ENCODE measurements at regions not wholly inside any gene's neighbourhood (a gene's known extent, or its start where the extent isn't known, plus 50 kb on each side); places are given as distances from the start of the nearest gene placed in this dataset.
"Not testable (repeated sequence)": the region's sequence is repeated elsewhere in the genome, so short reads cannot be mapped to it uniquely, and the experiment has no call there.

DNA sequence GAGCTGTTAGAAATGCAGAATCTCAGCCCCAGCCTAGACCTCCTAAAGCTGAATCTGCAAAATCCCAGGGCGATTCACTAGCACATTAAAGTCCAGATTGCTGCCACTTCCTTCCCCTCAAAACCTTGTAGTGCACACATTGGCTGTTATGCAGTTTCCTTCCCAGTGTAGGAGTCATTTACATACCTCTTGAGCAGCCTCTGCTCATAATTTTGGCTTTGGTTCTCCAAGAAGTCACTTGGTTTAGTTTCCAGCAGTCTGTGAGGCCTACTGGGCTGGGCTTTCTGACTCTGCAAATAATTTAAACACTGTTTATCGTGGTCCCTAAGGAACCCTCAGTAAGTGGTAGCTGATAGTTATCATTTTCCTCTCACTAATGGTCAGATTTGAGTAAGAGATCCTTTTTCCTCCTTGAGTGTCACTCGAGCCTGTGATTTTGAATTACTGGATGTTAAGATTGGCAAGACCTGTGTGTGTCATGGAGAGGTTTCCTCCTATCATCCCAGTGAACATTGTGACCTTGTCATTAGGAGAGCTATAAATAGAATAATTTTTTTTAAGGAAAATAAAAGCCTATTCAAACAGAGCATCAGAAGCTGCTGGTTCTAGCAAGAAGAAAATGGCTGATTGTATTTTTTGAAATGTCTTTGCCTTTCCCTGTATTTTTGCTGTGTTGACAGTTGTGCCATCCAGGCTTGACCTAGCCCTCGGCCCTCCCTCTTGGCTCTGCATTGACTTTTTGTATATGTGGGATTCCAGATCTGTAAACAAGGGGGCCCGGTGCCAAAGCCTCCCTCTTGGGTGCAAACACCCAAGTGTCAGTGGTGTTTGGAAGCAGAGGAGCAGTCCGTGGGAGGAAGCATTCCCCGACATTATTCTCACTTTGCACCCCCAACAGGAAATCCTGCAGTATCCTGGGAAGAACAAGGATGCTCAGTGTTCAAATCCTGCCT is 134.8 kb upstream of the ANKRD28 start:
- H3K27me3 ChIP-seq (ENCODE audit: control insufficient read depth in 1 of 2, insufficient read depth in 2 of 2, low read length in 2 of 2): no peaks in the 10 kb centered on the region
- H3K9ac ChIP-seq (ENCODE audit: low read length in 2 of 2): no peak overlapping the region
- no peaks in the 10 kb centered on the region for H3K36me3 ChIP-seq (ENCODE audit: control insufficient read depth in 2 of 2, insufficient read depth in 2 of 2, low read length in 2 of 2)
- no peak overlapping the region for H3K4me3 ChIP-seq (ENCODE audit: low read length in 2 of 2)
- no peaks in the 10 kb centered on the region for H3K4me1 ChIP-seq (ENCODE audit: control insufficient read depth, insufficient read depth, low read length)
- H3K27ac ChIP-seq (ENCODE audit: low read length): no peak overlapping the region
- no peaks in the 10 kb centered on the region for H3K9me3 ChIP-seq (ENCODE audit: control insufficient read depth in 2 of 2, low read length in 2 of 2)

DNA sequence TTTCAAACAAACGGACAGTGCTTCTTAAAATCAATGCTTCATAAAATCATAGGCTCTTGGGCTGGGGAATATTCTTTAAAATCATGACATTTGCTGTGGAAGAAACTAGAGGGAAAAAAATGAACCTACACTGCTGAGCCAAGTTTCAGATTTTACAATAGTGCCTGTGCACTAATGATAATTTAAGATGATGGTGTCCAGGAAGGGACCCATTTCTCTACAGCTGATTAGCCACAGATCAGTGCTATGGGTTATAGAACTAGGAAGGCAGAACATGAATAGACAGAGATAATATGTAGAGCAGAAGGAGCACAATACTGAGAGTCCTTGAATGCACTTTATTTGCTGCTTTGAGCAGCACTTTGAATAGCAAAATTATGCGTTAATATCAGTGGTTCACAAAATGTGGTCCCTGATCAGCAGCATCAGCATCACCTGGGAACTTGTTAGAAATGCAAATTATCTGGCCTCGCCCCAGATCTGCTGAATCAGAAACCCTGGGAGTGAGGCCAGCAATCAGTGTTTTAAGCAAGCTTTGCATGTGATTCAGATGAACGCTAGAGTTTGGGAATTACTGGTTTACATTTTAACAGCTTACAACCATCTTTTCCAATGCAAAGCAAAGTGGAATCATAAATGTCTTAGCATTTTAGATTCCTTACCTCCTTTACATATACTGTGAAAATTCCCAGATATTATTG is 135.8 kb upstream of the ANKRD28 start:
- Histone ChIP-seq H3K27me3 (ENCODE audit: control insufficient read depth in 1 of 2, insufficient read depth in 2 of 2, low read length in 2 of 2) (no peaks in the 10 kb centered on the region), H3K9ac (ENCODE audit: low read length in 2 of 2) (no peak overlapping the region), H3K27ac (ENCODE audit: low read length) (no peak overlapping the region), H3K9me3 (ENCODE audit: control insufficient read depth in 2 of 2, low read length in 2 of 2) (no peaks in the 10 kb centered on the region), H3K4me1 (ENCODE audit: control insufficient read depth, insufficient read depth, low read length) (no peaks in the 10 kb centered on the region), H3K4me3 (ENCODE audit: low read length in 2 of 2) (no peak overlapping the region), H3K36me3 (ENCODE audit: control insufficient read depth in 2 of 2, insufficient read depth in 2 of 2, low read length in 2 of 2) (no peaks in the 10 kb centered on the region)

DNA sequence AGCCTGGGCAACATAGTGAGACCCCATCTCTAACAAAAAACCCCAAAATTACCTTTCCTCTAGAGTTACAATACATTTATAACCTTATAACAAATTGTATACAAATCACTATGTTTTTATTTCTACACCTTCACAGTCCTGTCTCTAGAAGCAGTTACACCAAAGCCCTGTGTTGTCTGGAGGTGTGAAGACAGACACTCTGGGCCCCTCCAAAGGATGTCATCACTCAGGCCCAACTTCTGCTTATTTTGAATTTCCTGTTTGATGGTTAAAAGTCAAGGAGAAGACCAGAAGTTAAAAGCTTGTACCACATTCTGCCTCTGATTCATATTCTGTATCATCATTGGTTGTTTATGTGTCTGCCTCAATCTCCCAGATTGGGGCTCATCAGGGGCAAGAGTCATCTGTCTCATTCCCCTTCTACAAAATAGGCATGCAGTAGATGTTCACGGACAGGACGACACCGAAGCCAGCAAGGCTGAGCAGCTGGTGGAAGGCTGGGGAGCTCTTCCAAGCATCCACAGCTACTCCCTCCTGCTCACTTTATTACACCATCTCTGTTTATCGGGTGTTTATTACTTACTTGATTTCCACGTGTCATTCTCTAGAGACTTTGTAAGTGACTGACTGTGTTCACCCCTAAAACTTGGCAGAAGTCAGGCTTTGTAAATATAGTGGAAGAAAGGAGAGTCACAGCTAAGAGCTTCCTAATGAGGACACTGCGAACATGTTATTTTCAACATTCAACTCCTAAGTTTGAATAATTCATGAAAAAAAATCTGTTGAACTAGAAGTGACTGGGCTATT is 136.8 kb upstream of the ANKRD28 start:
- H3K4me3 ChIP-seq (ENCODE audit: low read length in 2 of 2): no peak overlapping the region
- no peak overlapping the region for H3K27ac ChIP-seq (ENCODE audit: low read length)
- H3K4me1 ChIP-seq (ENCODE audit: control insufficient read depth, insufficient read depth, low read length): no peaks in the 10 kb centered on the region
- no peaks in the 10 kb centered on the region for H3K27me3 ChIP-seq (ENCODE audit: control insufficient read depth in 1 of 2, insufficient read depth in 2 of 2, low read length in 2 of 2)
- H3K9ac ChIP-seq (ENCODE audit: low read length in 2 of 2): no peak overlapping the region
- no peaks in the 10 kb centered on the region for H3K36me3 ChIP-seq (ENCODE audit: control insufficient read depth in 2 of 2, insufficient read depth in 2 of 2, low read length in 2 of 2)
- no peaks in the 10 kb centered on the region for H3K9me3 ChIP-seq (ENCODE audit: control insufficient read depth in 2 of 2, low read length in 2 of 2)

DNA sequence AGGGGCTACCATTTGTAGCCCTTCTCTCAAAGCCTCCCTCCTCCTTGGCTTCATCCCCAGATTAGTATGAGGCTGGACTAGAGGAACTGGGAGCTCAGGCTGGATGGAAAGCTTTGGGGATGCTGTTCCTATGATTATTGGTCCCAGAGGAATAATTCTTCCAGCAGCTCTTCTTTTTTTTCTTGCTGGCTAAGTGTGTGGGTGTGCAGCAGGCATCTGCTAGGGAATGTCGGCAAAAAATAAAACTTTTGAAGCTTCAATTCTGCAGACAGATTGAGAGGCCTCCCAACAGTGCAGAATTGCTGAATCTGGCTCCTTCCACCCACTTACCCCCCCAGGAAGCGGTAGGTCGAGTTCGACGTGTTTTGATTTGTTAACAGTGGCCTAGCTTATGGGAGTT is 138.5 kb upstream of the ANKRD28 start:
- Histone ChIP-seq H3K36me3 (ENCODE audit: control insufficient read depth in 2 of 2, insufficient read depth in 2 of 2, low read length in 2 of 2) (no peaks in the 10 kb centered on the region), H3K9me3 (ENCODE audit: control insufficient read depth in 2 of 2, low read length in 2 of 2) (no peaks in the 10 kb centered on the region), H3K27me3 (ENCODE audit: control insufficient read depth in 1 of 2, insufficient read depth in 2 of 2, low read length in 2 of 2) (no peaks in the 10 kb centered on the region), H3K4me3 (ENCODE audit: low read length in 2 of 2) (no peak overlapping the region), H3K4me1 (ENCODE audit: control insufficient read depth, insufficient read depth, low read length) (no peaks in the 10 kb centered on the region), H3K9ac (ENCODE audit: low read length in 2 of 2) (no peak overlapping the region), H3K27ac (ENCODE audit: low read length) (no peak overlapping the region)

DNA sequence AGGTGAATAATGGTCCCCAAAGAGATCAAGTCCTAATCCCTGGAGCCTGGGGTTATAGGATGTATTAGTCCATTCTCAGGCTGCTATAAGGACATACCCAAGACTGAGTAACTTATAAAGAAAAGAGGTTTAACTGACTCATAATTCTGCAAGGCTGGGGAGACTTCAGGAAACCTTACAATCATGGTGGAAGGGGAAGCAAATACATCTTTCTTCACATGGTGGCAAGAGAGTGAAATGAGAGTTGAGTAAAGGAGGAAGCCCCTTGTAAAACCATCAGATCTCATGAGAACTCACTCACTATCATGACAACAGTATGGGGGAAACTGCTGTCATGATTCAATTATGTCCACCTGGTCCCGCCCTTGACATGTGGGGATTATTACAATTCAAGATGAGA is 142.9 kb upstream of the ANKRD28 start:
- Histone ChIP-seq H3K36me3 (ENCODE audit: control insufficient read depth in 2 of 2, insufficient read depth in 2 of 2, low read length in 2 of 2) (no peaks in the 10 kb centered on the region), H3K4me3 (ENCODE audit: low read length in 2 of 2) (no peak overlapping the region), H3K27ac (ENCODE audit: low read length) (no peak overlapping the region), H3K27me3 (ENCODE audit: control insufficient read depth in 1 of 2, insufficient read depth in 2 of 2, low read length in 2 of 2) (no peaks in the 10 kb centered on the region), H3K9me3 (ENCODE audit: control insufficient read depth in 2 of 2, low read length in 2 of 2) (no peaks in the 10 kb centered on the region), H3K9ac (ENCODE audit: low read length in 2 of 2) (no peak overlapping the region), H3K4me1 (ENCODE audit: control insufficient read depth, insufficient read depth, low read length) (no peaks in the 10 kb centered on the region)

DNA sequence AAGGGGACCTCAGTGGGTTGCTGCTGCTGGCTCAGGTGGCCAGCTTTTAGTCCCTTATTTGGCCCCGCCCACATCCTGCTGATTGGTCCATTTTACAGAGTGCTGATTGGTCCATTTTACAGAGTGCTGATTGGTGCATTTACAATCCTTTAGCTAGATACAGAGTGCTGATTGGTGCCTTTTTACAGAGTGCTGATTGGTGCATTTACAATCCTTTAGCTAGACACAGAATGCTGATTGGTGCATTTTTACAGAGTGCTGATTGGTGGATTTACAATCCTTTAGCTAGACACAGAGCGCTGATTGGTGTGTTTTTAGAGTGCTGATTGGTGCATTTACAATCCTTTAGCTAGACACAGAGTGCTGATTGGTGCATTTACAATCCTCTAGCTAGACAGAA is 143.7 kb upstream of the ANKRD28 start:
- H3K4me1 ChIP-seq (ENCODE audit: control insufficient read depth, insufficient read depth, low read length); H3K9me3 ChIP-seq (ENCODE audit: control insufficient read depth in 2 of 2, low read length in 2 of 2); H3K36me3 ChIP-seq (ENCODE audit: control insufficient read depth in 2 of 2, insufficient read depth in 2 of 2, low read length in 2 of 2); H3K9ac ChIP-seq (ENCODE audit: low read length in 2 of 2); H3K27me3 ChIP-seq (ENCODE audit: control insufficient read depth in 1 of 2, insufficient read depth in 2 of 2, low read length in 2 of 2); H3K27ac ChIP-seq (ENCODE audit: low read length); H3K4me3 ChIP-seq (ENCODE audit: low read length in 2 of 2): not testable (repeated sequence)

DNA sequence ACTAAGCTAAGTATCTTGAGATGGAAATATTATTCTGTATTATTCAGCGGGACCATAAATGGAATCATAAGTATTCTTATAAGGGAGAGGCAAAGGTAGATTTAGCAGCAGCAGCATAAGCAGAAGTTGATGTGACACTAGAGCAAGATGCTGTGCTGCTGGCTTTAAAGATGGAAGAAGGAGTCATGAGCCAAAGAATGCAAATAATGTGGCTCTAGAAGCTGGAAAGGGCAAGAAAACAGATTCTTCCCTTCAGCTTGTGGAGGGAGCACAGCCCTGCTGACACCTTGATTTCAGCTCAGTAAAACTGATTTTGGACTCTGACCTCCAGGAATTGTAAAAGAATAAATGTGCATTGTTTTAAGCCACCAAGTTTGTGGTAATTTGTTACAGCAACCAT is 144.2 kb upstream of the ANKRD28 start:
- no peaks in the 10 kb centered on the region for H3K27me3 ChIP-seq (ENCODE audit: control insufficient read depth in 1 of 2, insufficient read depth in 2 of 2, low read length in 2 of 2)
- no peak overlapping the region for H3K9ac ChIP-seq (ENCODE audit: low read length in 2 of 2)
- H3K27ac ChIP-seq (ENCODE audit: low read length): no peak overlapping the region
- H3K9me3 ChIP-seq (ENCODE audit: control insufficient read depth in 2 of 2, low read length in 2 of 2): no peaks in the 10 kb centered on the region
- no peaks in the 10 kb centered on the region for H3K36me3 ChIP-seq (ENCODE audit: control insufficient read depth in 2 of 2, insufficient read depth in 2 of 2, low read length in 2 of 2)
- H3K4me3 ChIP-seq (ENCODE audit: low read length in 2 of 2): no peak overlapping the region
- no peaks in the 10 kb centered on the region for H3K4me1 ChIP-seq (ENCODE audit: control insufficient read depth, insufficient read depth, low read length)

DNA sequence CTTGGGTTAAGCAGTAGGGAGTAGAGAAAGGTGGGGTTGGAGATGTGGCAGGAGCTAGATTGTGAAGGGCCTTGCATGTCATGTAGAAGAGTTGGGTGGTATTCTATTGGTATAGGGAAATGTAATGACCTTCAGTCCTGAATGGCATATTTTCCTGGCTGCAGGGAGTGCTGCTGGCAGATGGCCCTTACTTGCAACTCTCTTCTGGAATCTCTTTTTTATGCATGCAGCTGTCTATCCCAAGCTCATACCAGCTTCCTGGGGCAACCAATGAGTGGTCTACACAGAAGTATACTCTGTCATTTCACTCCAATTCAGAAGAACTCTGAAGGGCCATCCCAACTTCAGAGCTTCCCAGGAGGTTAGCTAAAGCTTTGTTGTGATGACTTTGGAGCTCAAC is 144.7 kb upstream of the ANKRD28 start:
- no peak overlapping the region for H3K9ac ChIP-seq (ENCODE audit: low read length in 2 of 2)
- no peaks in the 10 kb centered on the region for H3K4me1 ChIP-seq (ENCODE audit: control insufficient read depth, insufficient read depth, low read length)
- H3K27ac ChIP-seq (ENCODE audit: low read length): no peak overlapping the region
- no peaks in the 10 kb centered on the region for H3K36me3 ChIP-seq (ENCODE audit: control insufficient read depth in 2 of 2, insufficient read depth in 2 of 2, low read length in 2 of 2)
- H3K4me3 ChIP-seq (ENCODE audit: low read length in 2 of 2): no peak overlapping the region
- no peaks in the 10 kb centered on the region for H3K9me3 ChIP-seq (ENCODE audit: control insufficient read depth in 2 of 2, low read length in 2 of 2)
- H3K27me3 ChIP-seq (ENCODE audit: control insufficient read depth in 1 of 2, insufficient read depth in 2 of 2, low read length in 2 of 2): no peaks in the 10 kb centered on the region

DNA sequence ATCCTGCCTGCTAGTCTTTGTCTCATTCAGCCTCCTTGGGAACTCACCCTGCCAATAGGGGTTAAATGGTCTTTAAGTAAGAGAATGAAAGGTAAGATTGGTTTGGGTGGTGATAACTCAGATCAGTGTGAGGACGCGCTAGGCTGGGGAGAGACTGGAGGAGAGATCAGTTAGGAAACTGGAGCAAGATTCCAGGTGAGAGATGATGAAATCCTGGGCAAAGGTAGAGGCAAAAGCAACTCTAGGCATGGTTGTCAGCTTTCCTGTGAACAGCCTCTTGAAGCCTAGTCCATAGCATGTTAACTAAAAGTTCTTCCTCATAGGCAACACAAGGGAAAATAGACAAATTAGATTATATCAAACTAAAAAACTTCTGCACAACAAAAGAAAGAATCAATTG is 145.2 kb upstream of the ANKRD28 start:
- Histone ChIP-seq H3K9me3 (ENCODE audit: control insufficient read depth in 2 of 2, low read length in 2 of 2) (no peaks in the 10 kb centered on the region), H3K27ac (ENCODE audit: low read length) (no peak overlapping the region), H3K9ac (ENCODE audit: low read length in 2 of 2) (no peak overlapping the region)

DNA sequence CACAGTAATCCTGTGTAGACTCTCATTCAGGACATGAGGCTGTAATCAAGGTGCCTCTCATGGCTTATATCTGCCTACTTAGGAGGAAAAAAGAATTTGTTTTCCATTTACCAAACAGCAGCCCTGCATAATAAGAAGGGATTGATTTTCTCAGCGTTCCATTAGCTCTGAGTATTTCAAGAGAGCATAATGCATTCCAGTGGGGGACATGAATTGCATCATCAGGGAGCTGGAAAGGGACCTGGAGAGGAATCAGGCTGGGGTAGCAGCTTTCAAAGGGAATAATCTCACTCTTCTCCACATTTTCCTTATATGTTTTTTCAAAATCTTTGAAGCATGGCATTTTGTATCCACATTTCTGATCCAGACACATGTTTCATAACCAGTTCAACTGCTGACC is 150.6 kb upstream of the ANKRD28 start:
- no peak overlapping the region for H3K4me3 ChIP-seq (ENCODE audit: low read length in 2 of 2)
- no peaks in the 10 kb centered on the region for H3K9me3 ChIP-seq (ENCODE audit: control insufficient read depth in 2 of 2, low read length in 2 of 2)
- H3K36me3 ChIP-seq (ENCODE audit: control insufficient read depth in 2 of 2, insufficient read depth in 2 of 2, low read length in 2 of 2): no peaks in the 10 kb centered on the region
- no peaks in the 10 kb centered on the region for H3K27me3 ChIP-seq (ENCODE audit: control insufficient read depth in 1 of 2, insufficient read depth in 2 of 2, low read length in 2 of 2)
- H3K4me1 ChIP-seq (ENCODE audit: control insufficient read depth, insufficient read depth, low read length): no peaks in the 10 kb centered on the region
- H3K27ac ChIP-seq (ENCODE audit: low read length): no peak overlapping the region
- no peak overlapping the region for H3K9ac ChIP-seq (ENCODE audit: low read length in 2 of 2)

More for the DNA sequence above, 145.2 kb upstream of the ANKRD28 start:
- Histone ChIP-seq H3K36me3 (ENCODE audit: control insufficient read depth in 2 of 2, insufficient read depth in 2 of 2, low read length in 2 of 2) (no peaks in the 10 kb centered on the region), H3K4me3 (ENCODE audit: low read length in 2 of 2) (no peak overlapping the region), H3K4me1 (ENCODE audit: control insufficient read depth, insufficient read depth, low read length) (no peaks in the 10 kb centered on the region), H3K27me3 (ENCODE audit: control insufficient read depth in 1 of 2, insufficient read depth in 2 of 2, low read length in 2 of 2) (no peaks in the 10 kb centered on the region)
